Parathyroid adenoma (tissue), 2 donors: ENCODE measurements at regions not wholly inside any gene's neighbourhood (a gene's known extent, or its start where the extent isn't known, plus 50 kb on each side); places are given as distances from the start of the nearest gene placed in this dataset.

Experiments used
- H2AFZ ChIP-seq: fragments of 300-600 bp; sonication (generic); one replicate; pipeline ENCODE4 v1.7.0; 2017; ENCODE audit warnings: antibody characterized with exemption, mild to moderate bottlenecking
- H3K27ac ChIP-seq: fragments of 300-600 bp; sonication (generic); one replicate; pipeline ENCODE4 v1.7.0; 2017
- H3K27me3 ChIP-seq: fragments of 300-600 bp; sonication (generic); one replicate; pipeline ENCODE4 v1.7.0; 2017; ENCODE audit warnings: low read length; ENCODE audit not compliant: control insufficient read depth, insufficient read depth
- H3K36me3 ChIP-seq: fragments of 300-600 bp; sonication (generic); one replicate; pipeline ENCODE4 v1.7.0; 2017; ENCODE audit warnings: low read length; ENCODE audit not compliant: control insufficient read depth, insufficient read depth
- H3K4me1 ChIP-seq: fragments of 300-600 bp; sonication (generic); one replicate; pipeline ENCODE4 v1.7.0; 2017; ENCODE audit warnings: control low read depth
- H3K4me2 ChIP-seq: fragments of 300-600 bp; sonication (generic); one replicate; pipeline ENCODE4 v1.7.0; 2017; ENCODE audit warnings: low read length
- H3K4me3 ChIP-seq: fragments of 300-600 bp; sonication (generic); one replicate; pipeline ENCODE4 v1.7.0; 2017; ENCODE audit warnings: low read depth, low read length
- H3K79me2 ChIP-seq: fragments of 300-600 bp; sonication (generic); one replicate; pipeline ENCODE4 v1.7.0; 2017; ENCODE audit warnings: control low read depth
- H3K9ac ChIP-seq: fragments of 300-600 bp; sonication (generic); one replicate; pipeline ENCODE4 v1.7.0; 2017; ENCODE audit warnings: mild to moderate bottlenecking
- H3K9me3 ChIP-seq: fragments of 300-600 bp; sonication (generic); one replicate; pipeline ENCODE4 v1.7.0; 2017; ENCODE audit warnings: low read length; ENCODE audit not compliant: control insufficient read depth
- CTCF ChIP-seq: fragments of 300-600 bp; sonication (generic); IDR thresholded peaks from one replicate; pipeline ENCODE4 v1.7.0; 2017; ENCODE audit warnings: antibody characterized with exemption, mild to moderate bottlenecking
- donor health status: primary hyperparathyroidism.

- Histone ChIP-seq H3K27ac (no peak overlapping the region), H3K4me2 (no peak overlapping the region), H3K36me3 (no peaks in the 10 kb centered on the region), H3K9ac (no peak overlapping the region), H3K4me1 (no peaks in the 10 kb centered on the region), H3K79me2 (no peaks in the 10 kb centered on the region), H2AFZ (no peak overlapping the region), H3K27me3 (no peaks in the 10 kb centered on the region), H3K4me3 (no peak overlapping the region), H3K9me3 (no peaks in the 10 kb centered on the region)
- no peak for TF ChIP-seq CTCF
These were observed 509.0 kb upstream of the PODXL start for GRCh38 chr7:132065193-132065988.

GRCh38 chr7:132063800-132064199 lies 507.4 kb upstream of the PODXL start:
- Histone ChIP-seq H3K9me3 (no peaks in the 10 kb centered on the region), H3K36me3 (no peaks in the 10 kb centered on the region), H2AFZ (no peak overlapping the region), H3K79me2 (no peaks in the 10 kb centered on the region), H3K27ac (no peak overlapping the region), H3K4me2 (no peak overlapping the region), H3K4me1 (no peaks in the 10 kb centered on the region), H3K27me3 (no peaks in the 10 kb centered on the region), H3K4me3 (no peak overlapping the region), H3K9ac (no peak overlapping the region)
- no peak for TF ChIP-seq CTCF

- Histone ChIP-seq H3K4me3 (no peak overlapping the region), H3K4me1 (no peaks in the 10 kb centered on the region), H2AFZ (no peak overlapping the region), H3K36me3 (no peaks in the 10 kb centered on the region), H3K27me3 (no peaks in the 10 kb centered on the region), H3K9me3 (no peaks in the 10 kb centered on the region), H3K4me2 (no peak overlapping the region), H3K79me2 (no peaks in the 10 kb centered on the region), H3K27ac (no peak overlapping the region), H3K9ac (no peak overlapping the region)
- no peak for TF ChIP-seq CTCF
These were observed 505.5 kb upstream of the PODXL start for GRCh38 chr7:132061937-132062336.

- no peak overlapping the region for H3K4me3 ChIP-seq
- no peaks in the 10 kb centered on the region for H3K4me1 ChIP-seq
- no peak for TF ChIP-seq CTCF
- H3K27me3 ChIP-seq = no peaks in the 10 kb centered on the region
- no peaks in the 10 kb centered on the region for H3K36me3 ChIP-seq
- H3K4me2 ChIP-seq = no peak overlapping the region
- no peak overlapping the region for H2AFZ ChIP-seq
- no peak overlapping the region for H3K27ac ChIP-seq
- no peaks in the 10 kb centered on the region for H3K79me2 ChIP-seq
- H3K9me3 ChIP-seq = no peaks in the 10 kb centered on the region
- H3K9ac ChIP-seq = no peak overlapping the region
These were observed 502.7 kb upstream of the PODXL start for GRCh38 chr7:132059141-132059540.
